Neutrophil (primary cell): ENCODE measurements at regions not wholly inside any gene's neighbourhood (a gene's known extent, or its start where the extent isn't known, plus 50 kb on each side); places are given as distances from the start of the nearest gene placed in this dataset.

ENCODE experiments used
- H3K27ac ChIP-seq: fragments of 200-600 bp; sonication (generic); 2 replicates; pipeline ENCODE4 v1.5.1; 2016; ENCODE audit warnings: mild to moderate bottlenecking, moderate library complexity
- H3K27me3 ChIP-seq: fragments of 200-600 bp; sonication (generic); 2 replicates; pipeline ENCODE4 v1.6.0; 2016; ENCODE audit warnings: mild to moderate bottlenecking
- H3K36me3 ChIP-seq: fragments of 200-600 bp; sonication (generic); 2 replicates; pipeline ENCODE4 v1.5.1; 2017
- H3K4me1 ChIP-seq, 2 experiments: fragments of 200-600 bp in 1 of 2; sonication (generic) in 1 of 2; 1 replicate in 1 of 2; 2 replicates in 1 of 2; pipeline versions ENCODE4 v1.5.1 to v1.6.1; 2013 to 2016; ENCODE audit warnings: low read depth in 1 of 2, low read length in 1 of 2, mild to moderate bottlenecking in 1 of 2, moderate library complexity in 1 of 2; ENCODE audit not compliant: control insufficient read depth in 1 of 2, insufficient read depth in 1 of 2
- H3K4me3 ChIP-seq, 2 experiments: fragments of 200-600 bp in 1 of 2; sonication (generic) in 1 of 2; 1 replicate in 1 of 2; 2 replicates in 1 of 2; pipeline ENCODE4 v1.5.1; 2013 to 2016; ENCODE audit warnings: low read depth in 1 of 2, low read length in 1 of 2, mild to moderate bottlenecking in 1 of 2, moderate library complexity in 1 of 2
- H3K9me3 ChIP-seq: fragments of 200-600 bp; sonication (generic); 2 replicates; pipeline ENCODE4 v1.5.1; 2016
- CTCF ChIP-seq: fragments of 200-600 bp; sonication (generic); IDR thresholded peaks from 2 replicates; pipeline ENCODE4 v1.5.1; 2016; ENCODE audit warnings: antibody characterized with exemption

DNA sequence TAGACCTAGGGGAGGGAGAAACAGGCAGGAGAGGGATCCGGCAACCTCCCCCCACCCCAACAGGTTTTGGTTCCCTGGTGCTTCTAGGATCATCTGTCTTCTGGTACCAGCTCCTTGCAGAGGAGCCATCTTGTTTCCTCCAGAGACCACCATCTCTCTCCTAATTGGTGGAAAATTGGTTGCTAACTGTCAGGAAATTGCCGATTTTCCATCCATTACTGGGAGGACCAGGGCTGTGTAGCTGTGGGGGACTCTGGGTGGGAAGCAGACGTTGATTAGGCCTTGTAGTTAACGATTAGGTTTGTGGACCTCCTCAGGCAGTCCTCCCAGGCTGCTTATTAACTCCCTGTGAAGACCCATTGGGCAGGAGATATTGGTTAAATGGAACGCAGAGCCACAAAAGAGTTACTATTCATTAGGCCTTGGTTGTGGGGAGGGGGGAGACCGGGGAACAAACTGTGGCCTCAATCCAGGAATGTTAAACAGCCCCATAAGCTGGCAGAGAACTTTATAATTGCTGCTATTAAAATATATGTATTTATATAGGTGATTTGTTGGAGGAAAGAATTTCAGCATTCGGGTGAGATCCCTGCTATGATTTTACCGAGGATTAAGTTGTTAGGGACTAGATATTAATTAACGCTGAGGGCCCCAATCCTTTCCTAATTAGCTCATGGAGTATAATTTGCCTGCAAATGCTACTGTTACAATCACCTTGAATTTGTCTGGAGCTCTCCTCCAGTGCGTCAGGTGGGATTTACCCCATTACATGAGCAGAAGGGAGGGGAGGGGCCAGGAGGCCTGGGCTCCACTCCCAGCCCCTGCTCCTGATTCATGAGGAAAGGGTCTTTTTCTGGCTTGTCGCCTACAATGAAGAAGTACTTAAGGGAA lies 61.2 kb upstream of the TRABD2B start:
- Histone ChIP-seq H3K9me3 (no peaks in the 10 kb centered on the region), H3K27ac (no peak overlapping the region), H3K4me3 (no peak overlapping the region), H3K4me1 (no peaks in the 10 kb centered on the region), H3K27me3 (peaks cover 2% of the 10 kb centered on the region), H3K36me3 (no peaks in the 10 kb centered on the region)
- TF ChIP-seq CTCF: no peak

GRCh38 chr1:48057249-48057648 lies 60.1 kb upstream of the TRABD2B start:
- no peaks in the 10 kb centered on the region for H3K36me3 ChIP-seq

DNA sequence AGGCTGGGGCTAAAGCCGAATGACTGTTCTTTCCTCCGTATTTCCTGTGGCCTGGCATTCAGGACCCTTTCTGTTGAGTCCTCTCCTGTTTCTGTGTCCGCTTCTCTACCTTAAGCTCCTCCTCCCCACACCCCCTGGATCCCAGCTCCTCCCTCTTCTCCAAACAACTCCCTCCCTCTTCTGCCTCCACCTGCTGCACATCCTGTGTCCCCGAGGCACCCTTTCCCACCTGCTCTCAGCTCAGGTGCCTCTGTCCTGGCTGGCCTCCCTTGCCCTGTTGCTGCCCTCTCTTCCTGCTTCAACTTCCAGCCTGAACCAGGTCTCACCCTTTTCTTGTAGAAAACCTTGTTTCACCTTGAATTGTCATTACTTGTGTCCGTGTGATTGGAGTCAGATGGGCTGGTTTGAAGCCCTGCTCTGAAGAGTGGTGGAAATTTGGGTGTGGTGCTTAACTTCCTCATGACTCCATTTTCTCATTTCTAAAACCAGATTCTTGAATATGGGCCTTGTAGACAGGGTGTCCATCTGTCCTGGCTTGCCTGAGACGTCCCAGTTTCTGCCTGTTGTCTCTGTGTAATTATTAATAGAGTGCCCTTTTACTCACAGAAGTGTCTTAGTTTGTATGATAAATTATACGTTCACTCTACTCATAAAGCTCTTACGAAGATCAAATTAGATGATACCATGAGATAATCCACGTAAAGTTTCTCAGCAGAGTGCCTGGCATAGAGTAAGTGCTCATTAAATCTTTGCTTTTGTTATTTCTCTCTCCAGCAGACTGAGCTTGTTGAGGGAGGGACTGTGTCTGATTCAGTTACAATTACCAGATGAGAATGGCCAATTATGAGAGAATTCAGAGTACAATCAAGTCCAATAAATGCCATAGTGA lies 58.9 kb upstream of the TRABD2B start:
- Histone ChIP-seq H3K27ac (no peak overlapping the region), H3K36me3 (no peaks in the 10 kb centered on the region), H3K4me3 (no peak overlapping the region), H3K9me3 (no peaks in the 10 kb centered on the region), H3K27me3 (peaks cover 21% of the 10 kb centered on the region), H3K4me1 (no peaks in the 10 kb centered on the region)
- no peak for TF ChIP-seq CTCF

More at GRCh38 chr1:48057249-48057648, 60.1 kb upstream of the TRABD2B start:
- H3K27me3 ChIP-seq: peaks cover 13% of the 10 kb centered on the region
- H3K27ac ChIP-seq: no peak overlapping the region
- no peaks in the 10 kb centered on the region for H3K4me1 ChIP-seq
- H3K9me3 ChIP-seq: no peaks in the 10 kb centered on the region
- TF ChIP-seq CTCF: no peak
- no peak overlapping the region for H3K4me3 ChIP-seq

DNA sequence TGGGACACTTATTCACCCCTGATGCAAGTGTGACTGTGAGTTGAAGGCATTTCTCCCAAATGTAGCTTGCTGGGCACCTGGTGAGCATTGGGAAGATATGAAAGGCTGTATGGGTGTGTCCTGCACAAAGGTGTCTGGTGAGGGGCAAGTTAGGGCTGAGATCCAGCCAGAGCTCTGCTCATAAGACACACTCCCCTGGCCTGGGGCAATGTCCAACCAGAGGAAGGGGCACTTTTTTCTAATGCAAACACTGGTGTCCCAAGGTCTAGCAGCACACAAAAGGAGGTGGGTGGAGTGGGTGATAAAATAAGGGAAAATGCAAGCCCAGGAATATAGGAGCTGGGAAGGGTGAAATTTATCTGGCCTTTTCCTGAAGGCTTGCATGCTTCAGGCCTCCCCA lies 57.0 kb upstream of the TRABD2B start:
- Histone ChIP-seq H3K36me3 (no peaks in the 10 kb centered on the region), H3K9me3 (no peaks in the 10 kb centered on the region), H3K4me3 (no peak overlapping the region), H3K27ac (no peak overlapping the region), H3K4me1 (no peaks in the 10 kb centered on the region), H3K27me3 (peaks cover 22% of the 10 kb centered on the region)
- no peak for TF ChIP-seq CTCF

GRCh38 chr1:48052923-48053291 lies 55.7 kb upstream of the TRABD2B start:
- Histone ChIP-seq H3K27me3 (peaks cover 28% of the 10 kb centered on the region), H3K4me1 (no peaks in the 10 kb centered on the region)
- TF ChIP-seq CTCF: no peak

More at GRCh38 chr1:48052923-48053291, 55.7 kb upstream of the TRABD2B start:
- Histone ChIP-seq H3K36me3 (no peaks in the 10 kb centered on the region), H3K4me3 (no peak overlapping the region), H3K27ac (no peak overlapping the region), H3K9me3 (no peaks in the 10 kb centered on the region)
